NB4 (cell line): ENCODE measurements at regions not wholly inside any gene's neighbourhood (a gene's known extent, or its start where the extent isn't known, plus 50 kb on each side); places are given as distances from the start of the nearest gene placed in this dataset.

Experiments used
- MYC ChIP-seq: IDR thresholded peaks from 2 replicates; pipeline ENCODE4 v1.6.1; 2011; ENCODE audit warnings: low read depth, low read length
- POLR2A ChIP-seq: IDR thresholded peaks from 2 replicates; pipeline ENCODE4 v1.6.1; 2011; ENCODE audit warnings: mild to moderate bottlenecking; ENCODE audit not compliant: insufficient read length; ENCODE audit errors: extremely low read depth
- TF ChIP-seq, protein P1 (sequence below): IDR thresholded peaks from one replicate; pipeline ENCODE4 v1.5.1; 2012; ENCODE audit warnings: low read depth, low read length
- TF ChIP-seq, protein P2 (sequence below): IDR thresholded peaks from 2 replicates; pipeline ENCODE4 v1.6.1; 2011; ENCODE audit warnings: low read depth, low read length

DNA sequence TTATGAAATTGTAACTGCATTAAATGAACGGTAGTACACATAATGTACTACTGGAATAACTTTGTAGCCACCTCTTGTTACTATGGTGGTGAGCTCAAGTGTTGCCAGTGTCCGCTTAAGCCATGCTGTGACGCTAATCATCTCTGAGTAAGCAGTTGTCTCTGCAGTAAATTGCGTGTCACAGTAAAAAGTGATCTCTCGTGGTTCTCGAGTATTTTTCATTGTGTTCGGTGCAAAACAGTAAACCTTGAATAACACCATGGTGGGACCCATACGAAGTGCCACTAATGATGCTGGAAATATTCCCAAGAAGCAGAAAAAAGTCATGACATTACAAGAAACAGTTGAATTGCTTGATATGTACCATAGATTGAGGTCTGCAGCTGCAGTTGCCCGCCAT, 524.8 kb downstream of the SOX5 start:
- TF ChIP-seq, protein P1, sequence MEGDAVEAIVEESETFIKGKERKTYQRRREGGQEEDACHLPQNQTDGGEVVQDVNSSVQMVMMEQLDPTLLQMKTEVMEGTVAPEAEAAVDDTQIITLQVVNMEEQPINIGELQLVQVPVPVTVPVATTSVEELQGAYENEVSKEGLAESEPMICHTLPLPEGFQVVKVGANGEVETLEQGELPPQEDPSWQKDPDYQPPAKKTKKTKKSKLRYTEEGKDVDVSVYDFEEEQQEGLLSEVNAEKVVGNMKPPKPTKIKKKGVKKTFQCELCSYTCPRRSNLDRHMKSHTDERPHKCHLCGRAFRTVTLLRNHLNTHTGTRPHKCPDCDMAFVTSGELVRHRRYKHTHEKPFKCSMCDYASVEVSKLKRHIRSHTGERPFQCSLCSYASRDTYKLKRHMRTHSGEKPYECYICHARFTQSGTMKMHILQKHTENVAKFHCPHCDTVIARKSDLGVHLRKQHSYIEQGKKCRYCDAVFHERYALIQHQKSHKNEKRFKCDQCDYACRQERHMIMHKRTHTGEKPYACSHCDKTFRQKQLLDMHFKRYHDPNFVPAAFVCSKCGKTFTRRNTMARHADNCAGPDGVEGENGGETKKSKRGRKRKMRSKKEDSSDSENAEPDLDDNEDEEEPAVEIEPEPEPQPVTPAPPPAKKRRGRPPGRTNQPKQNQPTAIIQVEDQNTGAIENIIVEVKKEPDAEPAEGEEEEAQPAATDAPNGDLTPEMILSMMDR = no peak
- TF ChIP-seq POLR2A (no peak), MYC (no peak)
- TF ChIP-seq, protein P2, sequence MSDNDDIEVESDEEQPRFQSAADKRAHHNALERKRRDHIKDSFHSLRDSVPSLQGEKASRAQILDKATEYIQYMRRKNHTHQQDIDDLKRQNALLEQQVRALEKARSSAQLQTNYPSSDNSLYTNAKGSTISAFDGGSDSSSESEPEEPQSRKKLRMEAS = no peak
